ENCODE measurements at regions not wholly inside any gene's neighbourhood (a gene's known extent, or its start where the extent isn't known, plus 50 kb on each side); places are given as distances from the start of the nearest gene placed in this dataset.

- DNase-seq: no peak
These were observed 124.4 kb downstream of the FBXO15 start for GRCh38 chr18:74023220-74023619.

GRCh38 chr18:74019864-74020263, 127.8 kb downstream of the FBXO15 start:
- no peak for DNase-seq

- no peak for DNase-seq
These were observed 133.7 kb downstream of the FBXO15 start for GRCh38 chr18:74013955-74014354.

GRCh38 chr18:74012954-74013630, 134.5 kb downstream of the FBXO15 start:
- no peak for DNase-seq

- no peak for DNase-seq
These were observed 141.5 kb downstream of the FBXO15 start for GRCh38 chr18:74006143-74006542.

- DNase-seq: no peak
These were observed 142.1 kb downstream of the FBXO15 start for GRCh38 chr18:74005320-74006109.

GRCh38 chr18:73992242-73993022, 155.2 kb downstream of the FBXO15 start:
- no peak for DNase-seq

GRCh38 chr18:73991570-73991969, 156.1 kb downstream of the FBXO15 start:
- no peak for DNase-seq

- no peak for DNase-seq
These were observed 157.4 kb downstream of the FBXO15 start for GRCh38 chr18:73990258-73990657.

- DNase-seq: no peak
These were observed 160.2 kb downstream of the FBXO15 start for GRCh38 chr18:73987247-73987980.

GRCh38 chr18:73986711-73987110, 160.9 kb downstream of the FBXO15 start:
- no peak for DNase-seq

- DNase-seq: no peak
These were observed 161.6 kb downstream of the FBXO15 start for GRCh38 chr18:73985855-73986625.

- no peak for DNase-seq
These were observed 163.7 kb downstream of the FBXO15 start for GRCh38 chr18:73983970-73984369.

- no peak for DNase-seq
These were observed 164.1 kb downstream of the FBXO15 start for GRCh38 chr18:73983496-73983895.

GRCh38 chr18:73981796-73982195, 165.8 kb downstream of the FBXO15 start:
- no peak for DNase-seq

GRCh38 chr18:73980289-73980979, 167.2 kb downstream of the FBXO15 start:
- no peak for DNase-seq

GRCh38 chr18:73979742-73980141, 167.9 kb downstream of the FBXO15 start:
- DNase-seq: no peak

GRCh38 chr18:73976433-73976832, 171.2 kb downstream of the FBXO15 start:
- DNase-seq: no peak

- DNase-seq: no peak
These were observed 172.4 kb downstream of the FBXO15 start for GRCh38 chr18:73975266-73975665.

GRCh38 chr18:73973972-73974371, 173.7 kb downstream of the FBXO15 start:
- DNase-seq: no peak

- DNase-seq: no peak
These were observed 180.7 kb downstream of the FBXO15 start for GRCh38 chr18:73966954-73967353.

GRCh38 chr18:73962256-73962655, 185.4 kb downstream of the FBXO15 start:
- DNase-seq: no peak
